ENCODE measurements at regions not wholly inside any gene's neighbourhood (a gene's known extent, or its start where the extent isn't known, plus 50 kb on each side); places are given as distances from the start of the nearest gene placed in this dataset.
"Not testable (repeated sequence)": the region's sequence is repeated elsewhere in the genome, so short reads cannot be mapped to it uniquely, and the experiment has no call there.

- no peak for TF ChIP-seq CTCF (IDR thresholded peaks at IDR 0.05)
- WGBS, 2 donors: 70 to 86% methylated on average over 4 of the region's 4 CpGs
- Histone ChIP-seq H3K27ac (no peak overlapping the region), H3K4me1 (no peaks in the 10 kb centered on the region), H3K27me3 (no peaks in the 10 kb centered on the region), H3K36me3 (no peaks in the 10 kb centered on the region), H3K4me3 (no peak overlapping the region), H3K9me3 (no peaks in the 10 kb centered on the region)
- DNase-seq: no peak
- ATAC-seq: no peak
- intact Hi-C loops (cut with DNase I): no loop called here
These were observed 228.1 kb upstream of the CYLC2 start for GRCh38 chr9:102767076-102767475.

GRCh38 chr9:102740578-102740977 is 254.6 kb upstream of the CYLC2 start:
- Histone ChIP-seq H3K27me3 (no peaks in the 10 kb centered on the region), H3K9me3 (peaks cover 0 to 17% (median 0%) of the 10 kb centered on the region in 11 donors), H3K27ac (no peak overlapping the region), H3K4me1 (no peaks in the 10 kb centered on the region), H3K36me3 (no peaks in the 10 kb centered on the region), H3K4me3 (no peak overlapping the region)
- DNase-seq (no peak), ATAC-seq (no peak)
- intact Hi-C loops (cut with DNase I): no loop called here
- TF ChIP-seq CTCF (IDR thresholded peaks at IDR 0.05): no peak
- WGBS, 2 donors: 72 to 85% methylated on average over 1 of the region's 1 CpG

- H3K27me3 ChIP-seq: no peaks in the 10 kb centered on the region
- H3K4me3 ChIP-seq: no peak overlapping the region
- peaks cover 0 to 22% (median 3%) of the 10 kb centered on the region in 11 donors for H3K9me3 ChIP-seq
- no peak for TF ChIP-seq CTCF (IDR thresholded peaks at IDR 0.05)
- H3K36me3 ChIP-seq: no peaks in the 10 kb centered on the region
- ATAC-seq: no peak
- no peaks in the 10 kb centered on the region for H3K4me1 ChIP-seq
- intact Hi-C loops (cut with DNase I): no loop called here
- 83% methylated on average over 6 of the region's 6 CpGs for WGBS, 2 donors
- H3K27ac ChIP-seq: no peak overlapping the region
- no peak for DNase-seq
These were observed 266.2 kb upstream of the CYLC2 start for GRCh38 chr9:102728946-102729345.

- Histone ChIP-seq H3K9me3 (peaks cover 0 to 39% (median 16%) of the 10 kb centered on the region in 11 donors), H3K36me3 (no peaks in the 10 kb centered on the region), H3K27me3 (no peaks in the 10 kb centered on the region), H3K27ac (no peak overlapping the region), H3K4me1 (no peaks in the 10 kb centered on the region), H3K4me3 (no peak overlapping the region)
- intact Hi-C loops (cut with DNase I): no loop called here
- DNase-seq: no peak
- ATAC-seq: no peak
- 74 to 87% methylated on average over 3 of the region's 3 CpGs for whole genome bisulfite sequencing, 2 donors
- no peak for TF ChIP-seq CTCF (IDR thresholded peaks at IDR 0.05)
These were observed 280.9 kb upstream of the CYLC2 start for GRCh38 chr9:102714184-102714583.

- intact Hi-C loops (cut with DNase I); H3K27me3 ChIP-seq; H3K27ac ChIP-seq; H3K4me1 ChIP-seq; H3K36me3 ChIP-seq; ATAC-seq; H3K4me3 ChIP-seq; DNase-seq: not testable (repeated sequence)
- WGBS, 2 donors: 79 to 84% methylated on average over 8 of the region's 8 CpGs
- H3K9me3 ChIP-seq: peaks cover 0 to 38% (median 16%) of the 10 kb centered on the region in 11 donors
These were observed 282.2 kb upstream of the CYLC2 start for GRCh38 chr9:102712910-102713309.
